ENCODE measurements at regions not wholly inside any gene's neighbourhood (a gene's known extent, or its start where the extent isn't known, plus 50 kb on each side); places are given as distances from the start of the nearest gene placed in this dataset.

DNA sequence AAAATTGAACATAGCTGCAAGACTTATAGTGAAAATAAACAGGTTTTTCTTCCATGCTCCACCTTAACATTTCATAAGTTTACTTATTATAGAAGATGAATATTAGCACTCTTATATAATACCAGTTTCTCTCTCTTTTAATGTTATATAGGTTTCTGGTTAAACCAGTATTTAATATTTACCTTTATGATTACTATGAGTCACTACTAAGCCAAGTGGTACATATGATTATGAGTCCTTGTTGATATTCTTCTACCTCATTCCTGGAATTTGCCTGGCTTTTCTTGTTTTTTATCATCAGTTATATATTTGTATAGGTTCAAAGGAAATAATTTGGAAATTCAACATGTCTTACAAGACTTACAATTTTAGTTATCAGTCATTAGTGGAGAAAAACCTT is 89.9 kb upstream of the MAOA start:
- no peak for TF ChIP-seq EZH2phosphoT487 (IDR thresholded peaks at IDR 0.05; ENCODE audit: low read length)
- no peak for TF ChIP-seq CTCF (IDR thresholded peaks at IDR 0.05; ENCODE audit: low read length)
- TF ChIP-seq EZH2 (optimal IDR thresholded peaks at IDR 0.05; ENCODE audit: low read depth, low read length), result no peak
